HCT116 (cell line): ENCODE measurements at regions not wholly inside any gene's neighbourhood (a gene's known extent, or its start where the extent isn't known, plus 50 kb on each side); places are given as distances from the start of the nearest gene placed in this dataset.

Experiments used
- CTCF ChIP-seq, 3 experiments: fragments of 200-600 bp in 1 of 3; sonication (generic) in 1 of 3; IDR thresholded peaks in 2 of 3; conservative IDR thresholded peaks in 1 of 3; 2 replicates each; pipeline ENCODE4 v1.5.1; 2012 to 2017; ENCODE audit warnings: low read depth in 2 of 3, low read length in 2 of 3, antibody characterized with exemption in 1 of 3, borderline replicate concordance in 1 of 3, control low read depth in 1 of 3, mild to moderate bottlenecking in 1 of 3, mixed read lengths in 1 of 3, mixed run types in 1 of 3, moderate library complexity in 1 of 3; ENCODE audit not compliant: insufficient read depth in 1 of 3
- POLR2A ChIP-seq: IDR thresholded peaks from 2 replicates; pipeline ENCODE4 v1.7.0; 2011; ENCODE audit warnings: borderline replicate concordance; ENCODE audit not compliant: insufficient read depth, insufficient read length; ENCODE audit errors: extremely low read depth
- POLR2AphosphoS5 ChIP-seq: IDR thresholded peaks from 2 replicates; pipeline ENCODE4 v1.6.1; 2011; ENCODE audit warnings: mild to moderate bottlenecking, low read depth, low read length, moderate library complexity
- RAD21 ChIP-seq: IDR thresholded peaks from 2 replicates; pipeline ENCODE4 v1.6.1; 2012; ENCODE audit warnings: low read depth, mild to moderate bottlenecking
- SP1 ChIP-seq: IDR thresholded peaks from 2 replicates; pipeline ENCODE4 v1.6.1; 2012; ENCODE audit warnings: low read depth
- TCF7L2 ChIP-seq: IDR thresholded peaks from 2 replicates; pipeline ENCODE4 v1.7.0; 2011; ENCODE audit warnings: borderline replicate concordance, inconsistent platforms; ENCODE audit not compliant: insufficient read depth, insufficient read length; ENCODE audit errors: extremely low read depth
- ZNF274 ChIP-seq: fragments of 200-500 bp; sonication (Bioruptor generic); IDR thresholded peaks from 2 replicates; pipeline ENCODE4 v1.6.1; 2014; ENCODE audit warnings: mild to moderate bottlenecking, low read depth, low read length, inconsistent platforms
- TF ChIP-seq, protein P1 (sequence below): IDR thresholded peaks from 2 replicates; pipeline ENCODE4 v1.6.1; 2012

- no peak for TF ChIP-seq POLR2A
- TF ChIP-seq TCF7L2 = no peak
- TF ChIP-seq CTCF (IDR thresholded peaks at IDR 0.05 in 2 of 3, conservative IDR thresholded peaks at IDR 0.05 in 1 of 3; ENCODE audit: borderline replicate concordance in 1 of 3, insufficient read depth in 1 of 3, low read depth in 2 of 3, low read length in 2 of 3) = no peak
- no peak for TF ChIP-seq RAD21
- TF ChIP-seq, protein P1, sequence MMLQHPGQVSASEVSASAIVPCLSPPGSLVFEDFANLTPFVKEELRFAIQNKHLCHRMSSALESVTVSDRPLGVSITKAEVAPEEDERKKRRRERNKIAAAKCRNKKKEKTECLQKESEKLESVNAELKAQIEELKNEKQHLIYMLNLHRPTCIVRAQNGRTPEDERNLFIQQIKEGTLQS = no peak
- no peak for TF ChIP-seq SP1
- TF ChIP-seq POLR2AphosphoS5 = no peak
- TF ChIP-seq ZNF274 = no peak
These were observed 468.2 kb upstream of the KIF2A start for GRCh38 chr5:61837788-61838187.
